K562 (cell line): ENCODE measurements at regions not wholly inside any gene's neighbourhood (a gene's known extent, or its start where the extent isn't known, plus 50 kb on each side); places are given as distances from the start of the nearest gene placed in this dataset.

ENCODE experiments used
- HDAC6 ChIP-seq: IDR thresholded peaks from 2 replicates; pipeline ENCODE4 v1.6.1; 2012; ENCODE audit warnings: low read depth, mild to moderate bottlenecking, control low read depth, inconsistent platforms, low read length, moderate library complexity
- IFI16 ChIP-seq: fragments of 250-450 bp; sonication (Bioruptor Pico); IDR thresholded peaks from 2 replicates; pipeline ENCODE4 v2.1.2; 2022; ENCODE audit warnings: mild to moderate bottlenecking, inconsistent platforms
- NR3C1 ChIP-seq: sonication (generic); formaldehyde crosslinking; IDR thresholded peaks from 2 replicates; pipeline ENCODE4 v1.8.1; 2022; ENCODE audit warnings: missing genetic modification reagents
- PHTF2 ChIP-seq: fragments of 250-450 bp; sonication (Bioruptor Pico); IDR thresholded peaks from 2 replicates; pipeline ENCODE4 v1.5.0; 2021; ENCODE audit warnings: mild to moderate bottlenecking
- PML ChIP-seq: IDR thresholded peaks from 2 replicates; pipeline ENCODE4 v1.6.1; 2012; ENCODE audit warnings: low read length, inconsistent platforms
- RNF219 ChIP-seq: fragments of 250-450 bp; sonication (Bioruptor Pico); IDR thresholded peaks from 2 replicates; pipeline ENCODE4 v1.5.0; 2022; ENCODE audit warnings: mild to moderate bottlenecking
- ZNF23 ChIP-seq: fragments of 250-450 bp; sonication (Bioruptor Pico); IDR thresholded peaks from 2 replicates; pipeline ENCODE4 v1.4.0; 2020; ENCODE audit warnings: mild to moderate bottlenecking
- TF ChIP-seq, protein P1 (sequence below), 3 experiments: fragments of 200-800 bp in 1 of 3; fragments of 250-450 bp in 1 of 3; fragments of 450-650 bp in 1 of 3; sonication (Bioruptor Pico) in 1 of 3; sonication (Bioruptor generic) in 1 of 3; formaldehyde crosslinking in 1 of 3; IDR thresholded peaks; 2 replicates each; pipeline versions ENCODE4 v1.6.1 to v1.8.0; 2016 to 2022; ENCODE audit warnings: mild to moderate bottlenecking in 2 of 3, missing genetic modification characterization in 2 of 3, missing compliant biosample characterization in 1 of 3, moderate library complexity in 1 of 3

GRCh38 chr12:59234391-59234790 lies 314.1 kb upstream of the LRIG3 start (continued):
- TF ChIP-seq, protein P1, sequence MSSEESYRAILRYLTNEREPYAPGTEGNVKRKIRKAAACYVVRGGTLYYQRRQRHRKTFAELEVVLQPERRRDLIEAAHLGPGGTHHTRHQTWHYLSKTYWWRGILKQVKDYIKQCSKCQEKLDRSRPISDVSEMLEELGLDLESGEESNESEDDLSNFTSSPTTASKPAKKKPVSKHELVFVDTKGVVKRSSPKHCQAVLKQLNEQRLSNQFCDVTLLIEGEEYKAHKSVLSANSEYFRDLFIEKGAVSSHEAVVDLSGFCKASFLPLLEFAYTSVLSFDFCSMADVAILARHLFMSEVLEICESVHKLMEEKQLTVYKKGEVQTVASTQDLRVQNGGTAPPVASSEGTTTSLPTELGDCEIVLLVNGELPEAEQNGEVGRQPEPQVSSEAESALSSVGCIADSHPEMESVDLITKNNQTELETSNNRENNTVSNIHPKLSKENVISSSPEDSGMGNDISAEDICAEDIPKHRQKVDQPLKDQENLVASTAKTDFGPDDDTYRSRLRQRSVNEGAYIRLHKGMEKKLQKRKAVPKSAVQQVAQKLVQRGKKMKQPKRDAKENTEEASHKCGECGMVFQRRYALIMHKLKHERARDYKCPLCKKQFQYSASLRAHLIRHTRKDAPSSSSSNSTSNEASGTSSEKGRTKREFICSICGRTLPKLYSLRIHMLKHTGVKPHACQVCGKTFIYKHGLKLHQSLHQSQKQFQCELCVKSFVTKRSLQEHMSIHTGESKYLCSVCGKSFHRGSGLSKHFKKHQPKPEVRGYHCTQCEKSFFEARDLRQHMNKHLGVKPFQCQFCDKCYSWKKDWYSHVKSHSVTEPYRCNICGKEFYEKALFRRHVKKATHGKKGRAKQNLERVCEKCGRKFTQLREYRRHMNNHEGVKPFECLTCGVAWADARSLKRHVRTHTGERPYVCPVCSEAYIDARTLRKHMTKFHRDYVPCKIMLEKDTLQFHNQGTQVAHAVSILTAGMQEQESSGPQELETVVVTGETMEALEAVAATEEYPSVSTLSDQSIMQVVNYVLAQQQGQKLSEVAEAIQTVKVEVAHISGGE (CRISPR knock-in tag; IDR thresholded peaks at IDR 0.05) = no peak
- TF ChIP-seq PHTF2 (CRISPR knock-in tag) = no peak
- no peak for TF ChIP-seq IFI16 (CRISPR knock-in tag)
- no peak for TF ChIP-seq PML
- no peak for TF ChIP-seq ZNF23
- TF ChIP-seq NR3C1 = no peak
- TF ChIP-seq HDAC6 = no peak
- no peak for TF ChIP-seq RNF219 (CRISPR knock-in tag)
